ENCODE measurements at regions not wholly inside any gene's neighbourhood (a gene's known extent, or its start where the extent isn't known, plus 50 kb on each side); places are given as distances from the start of the nearest gene placed in this dataset.

DNA sequence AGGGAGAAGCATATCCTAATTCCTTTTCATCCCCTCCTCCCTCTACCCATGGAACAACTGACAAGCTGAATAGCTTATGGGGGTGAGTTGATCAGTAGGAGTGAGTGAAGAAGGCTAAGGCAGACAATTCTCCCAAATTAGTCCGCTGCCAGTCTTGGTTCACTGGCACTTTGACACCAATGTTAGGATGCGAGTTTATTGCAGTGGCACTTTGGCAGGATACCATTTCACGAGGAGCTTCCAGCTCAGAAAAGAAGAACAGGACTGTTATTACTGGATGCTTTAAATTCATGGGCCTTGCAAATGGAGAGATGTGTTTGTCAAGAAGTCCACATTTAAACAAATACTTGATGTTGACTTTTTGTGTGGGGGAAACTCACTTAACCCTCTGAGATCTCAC is 427.6 kb downstream of the NR2F1-AS1 start:
- TF ChIP-seq, protein P1, sequence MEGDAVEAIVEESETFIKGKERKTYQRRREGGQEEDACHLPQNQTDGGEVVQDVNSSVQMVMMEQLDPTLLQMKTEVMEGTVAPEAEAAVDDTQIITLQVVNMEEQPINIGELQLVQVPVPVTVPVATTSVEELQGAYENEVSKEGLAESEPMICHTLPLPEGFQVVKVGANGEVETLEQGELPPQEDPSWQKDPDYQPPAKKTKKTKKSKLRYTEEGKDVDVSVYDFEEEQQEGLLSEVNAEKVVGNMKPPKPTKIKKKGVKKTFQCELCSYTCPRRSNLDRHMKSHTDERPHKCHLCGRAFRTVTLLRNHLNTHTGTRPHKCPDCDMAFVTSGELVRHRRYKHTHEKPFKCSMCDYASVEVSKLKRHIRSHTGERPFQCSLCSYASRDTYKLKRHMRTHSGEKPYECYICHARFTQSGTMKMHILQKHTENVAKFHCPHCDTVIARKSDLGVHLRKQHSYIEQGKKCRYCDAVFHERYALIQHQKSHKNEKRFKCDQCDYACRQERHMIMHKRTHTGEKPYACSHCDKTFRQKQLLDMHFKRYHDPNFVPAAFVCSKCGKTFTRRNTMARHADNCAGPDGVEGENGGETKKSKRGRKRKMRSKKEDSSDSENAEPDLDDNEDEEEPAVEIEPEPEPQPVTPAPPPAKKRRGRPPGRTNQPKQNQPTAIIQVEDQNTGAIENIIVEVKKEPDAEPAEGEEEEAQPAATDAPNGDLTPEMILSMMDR (IDR thresholded peaks at IDR 0.05; ENCODE audit: low read depth, low read length): no peak
- DNase-seq (ENCODE audit: extremely low read depth, low read depth): no peak

DNA sequence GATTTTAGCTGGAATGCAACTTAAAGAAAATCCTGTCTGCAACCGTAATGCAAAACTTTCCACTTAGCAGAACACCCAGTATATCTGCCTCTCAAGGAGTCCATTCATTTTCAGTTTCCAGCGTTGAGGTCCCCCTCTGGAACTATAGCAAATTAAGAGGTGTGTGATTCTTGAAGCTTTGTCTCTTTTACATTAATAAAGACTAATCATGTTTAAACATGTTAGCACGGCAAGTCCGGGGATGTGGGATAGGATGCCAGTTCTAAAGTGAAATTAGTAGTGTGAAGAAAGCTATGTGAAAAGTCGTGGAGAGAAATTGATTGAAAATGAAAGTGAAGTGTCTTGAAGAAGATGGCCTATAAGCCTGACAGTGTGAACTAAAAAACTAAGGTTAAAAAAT is 429.1 kb downstream of the NR2F1-AS1 start:
- DNase-seq (ENCODE audit: extremely low read depth, low read depth): no peak
- TF ChIP-seq, protein P1 (IDR thresholded peaks at IDR 0.05; ENCODE audit: low read depth, low read length): no peak

DNA sequence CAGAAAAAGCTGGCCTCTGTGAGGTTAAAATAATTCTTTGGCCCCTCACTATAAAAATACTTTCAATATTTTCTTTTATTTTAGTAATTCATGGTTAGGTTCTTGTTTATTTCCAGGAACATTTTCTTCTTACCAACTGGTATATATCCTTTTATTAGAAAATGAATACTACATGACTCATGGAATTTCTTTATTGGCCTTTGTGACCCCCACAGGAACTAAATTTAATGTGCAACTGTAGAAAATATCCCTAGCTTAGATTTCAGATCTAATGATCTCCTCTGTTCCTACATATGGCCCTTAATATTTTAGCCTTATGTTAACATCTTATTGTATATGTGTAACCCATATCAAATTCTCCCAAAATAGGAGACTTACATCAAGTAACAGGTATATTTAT is 429.9 kb downstream of the NR2F1-AS1 start:
- TF ChIP-seq, protein P1 (IDR thresholded peaks at IDR 0.05; ENCODE audit: low read depth, low read length): no peak

DNA sequence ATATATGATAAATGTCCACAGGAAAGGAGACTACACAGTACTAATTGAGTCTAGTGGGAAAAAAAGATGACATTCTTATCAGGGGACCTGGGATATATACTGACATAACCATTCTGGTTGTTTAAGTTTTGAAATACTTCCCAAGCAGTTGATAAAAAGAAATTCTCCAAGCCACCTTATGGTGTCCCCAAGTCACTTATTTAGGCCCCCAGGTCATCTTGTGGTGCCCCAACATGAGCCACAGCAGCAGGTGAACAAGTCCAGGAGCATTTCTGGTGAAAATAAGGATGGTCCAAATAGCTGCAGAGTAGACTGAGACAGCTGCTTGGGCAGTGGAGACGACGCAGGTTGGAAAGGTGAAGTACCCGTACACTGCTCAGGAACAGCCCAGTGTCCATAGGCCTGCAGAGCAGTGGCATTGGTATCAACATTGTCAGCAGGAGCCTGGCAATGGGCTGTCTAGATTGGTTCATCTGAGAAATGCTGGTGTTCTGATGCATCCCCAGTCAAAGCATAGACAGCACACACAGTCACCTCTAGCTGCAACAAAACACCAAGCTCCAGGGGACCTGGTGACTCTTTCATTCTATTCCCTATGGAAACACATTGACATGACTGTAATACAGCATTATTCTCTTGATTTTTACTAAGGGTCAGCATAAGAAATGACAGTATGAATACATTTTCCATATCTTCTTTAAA is 430.6 kb downstream of the NR2F1-AS1 start:
- TF ChIP-seq, protein P1 (IDR thresholded peaks at IDR 0.05; ENCODE audit: low read depth, low read length): no peak
- no peak for DNase-seq (ENCODE audit: extremely low read depth, low read depth)

More for the DNA sequence above, 429.9 kb downstream of the NR2F1-AS1 start:
- DNase-seq (ENCODE audit: extremely low read depth, low read depth): no peak

DNA sequence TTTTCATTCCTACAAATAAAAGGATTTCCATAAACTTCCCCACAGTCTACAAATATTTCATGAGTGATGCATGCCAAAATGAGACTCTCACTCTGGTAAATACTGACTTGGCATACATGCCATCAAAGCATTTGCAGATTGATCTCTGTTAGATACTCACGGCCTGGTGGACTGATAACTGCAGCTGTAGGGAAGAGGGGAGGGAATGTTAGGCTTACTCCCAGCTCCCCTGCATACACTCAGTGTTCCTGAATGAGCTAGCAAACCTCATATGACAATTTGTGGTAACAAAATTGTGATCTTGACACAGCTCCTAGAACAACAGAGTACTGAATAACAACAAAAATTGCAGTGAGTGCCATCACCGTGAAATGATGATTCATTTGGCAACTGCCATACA is 435.3 kb downstream of the NR2F1-AS1 start:
- TF ChIP-seq, protein P1 (IDR thresholded peaks at IDR 0.05; ENCODE audit: low read depth, low read length): no peak
- no peak for DNase-seq (ENCODE audit: extremely low read depth, low read depth)

DNA sequence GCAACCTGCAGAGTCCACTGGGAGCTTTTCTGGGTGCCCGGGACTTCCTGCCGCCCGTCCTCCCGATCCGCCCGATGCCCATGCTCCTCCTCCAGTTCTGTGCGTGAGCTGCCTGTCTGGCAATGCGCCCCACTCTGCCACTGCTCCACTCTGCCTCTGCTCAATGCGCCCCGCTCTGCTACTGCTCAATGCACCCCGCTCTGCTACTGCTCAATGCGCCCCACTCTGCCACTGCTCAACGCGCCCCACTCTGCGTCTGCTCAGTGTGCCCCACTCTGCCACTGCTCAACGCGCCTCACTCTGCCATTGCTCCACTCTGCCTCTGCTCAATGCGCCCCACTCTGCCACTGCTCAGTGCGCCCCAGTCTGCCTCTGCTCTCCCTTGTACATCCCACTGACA is 436.0 kb downstream of the NR2F1-AS1 start:
- TF ChIP-seq, protein P1 (IDR thresholded peaks at IDR 0.05; ENCODE audit: low read depth, low read length): no peak
- no peak for DNase-seq (ENCODE audit: extremely low read depth, low read depth)

DNA sequence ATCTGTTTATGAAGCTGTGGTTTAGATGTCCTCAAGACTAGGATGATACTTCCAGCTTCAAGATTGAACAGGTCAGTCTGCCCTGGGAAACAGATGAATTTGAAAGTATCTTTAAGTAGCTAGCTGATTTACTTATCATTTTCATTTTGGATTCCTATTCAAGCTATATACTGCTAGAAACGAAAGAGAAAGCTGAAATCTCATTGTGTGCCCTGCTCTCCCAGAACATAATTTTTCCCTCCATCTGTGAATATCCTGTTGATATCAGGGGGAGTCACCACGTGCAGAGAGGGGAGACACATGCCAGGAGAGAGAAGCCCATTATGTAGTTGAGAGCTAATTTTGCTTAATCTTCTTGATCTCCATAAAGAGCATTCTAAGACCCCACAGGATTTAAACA is 439.1 kb downstream of the NR2F1-AS1 start:
- no peak for DNase-seq (ENCODE audit: extremely low read depth, low read depth)
- TF ChIP-seq, protein P1 (IDR thresholded peaks at IDR 0.05; ENCODE audit: low read depth, low read length): no peak
